GM19397 (cell line): ENCODE measurements at regions not wholly inside any gene's neighbourhood (a gene's known extent, or its start where the extent isn't known, plus 50 kb on each side); places are given as distances from the start of the nearest gene placed in this dataset.

Experiments
- ATAC-seq: cut with Tn5 transposase; IDR thresholded peaks from one replicate; pipeline ENCODE4 v1.9.1; 2021; ENCODE audit warnings: mild to moderate bottlenecking, moderate library complexity; ENCODE audit not compliant: unreplicated experiment

DNA sequence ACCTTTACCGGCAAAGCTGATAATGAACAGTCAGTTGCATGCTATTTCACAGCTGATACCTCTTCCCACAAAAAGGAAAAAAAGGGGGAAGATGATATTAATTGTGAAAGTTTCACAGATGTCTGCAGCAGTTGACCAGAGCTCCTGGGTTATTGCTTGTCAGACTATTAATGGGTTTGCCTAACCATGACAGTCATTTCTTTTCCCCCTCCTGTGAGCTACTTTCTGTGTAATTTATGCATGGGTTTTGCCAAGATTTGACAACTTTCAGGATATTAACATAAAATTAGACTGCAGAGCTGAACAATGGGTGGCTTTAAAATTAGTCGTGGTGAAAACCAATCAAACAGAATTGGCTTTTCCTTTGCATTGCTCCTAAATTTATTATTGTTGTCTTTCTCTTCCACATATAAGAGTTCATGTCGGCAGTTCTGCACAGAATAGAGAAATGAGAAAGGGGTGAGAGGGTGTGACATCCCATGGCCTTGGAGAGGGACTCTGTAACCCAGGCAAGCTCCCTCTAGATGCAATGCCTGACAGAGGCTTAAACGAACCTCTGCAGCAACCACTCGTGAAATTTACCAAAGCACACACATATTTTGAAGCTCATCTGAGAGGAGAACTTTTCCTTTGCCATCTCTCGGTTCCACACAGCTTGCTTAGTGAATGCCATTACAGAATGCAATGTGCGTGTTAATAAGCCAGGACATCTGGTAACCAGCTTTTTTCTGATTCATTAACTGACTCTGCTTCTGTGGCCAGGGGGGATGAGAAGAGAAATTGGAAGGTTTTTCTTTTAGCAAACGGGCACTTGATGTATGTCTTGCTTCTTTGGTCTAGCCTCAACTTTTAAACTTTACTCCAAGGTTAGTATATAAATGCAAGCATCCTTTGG, 82.2 kb upstream of the ITGA4 start:
- ATAC-seq, result peak; percentile 53

DNA sequence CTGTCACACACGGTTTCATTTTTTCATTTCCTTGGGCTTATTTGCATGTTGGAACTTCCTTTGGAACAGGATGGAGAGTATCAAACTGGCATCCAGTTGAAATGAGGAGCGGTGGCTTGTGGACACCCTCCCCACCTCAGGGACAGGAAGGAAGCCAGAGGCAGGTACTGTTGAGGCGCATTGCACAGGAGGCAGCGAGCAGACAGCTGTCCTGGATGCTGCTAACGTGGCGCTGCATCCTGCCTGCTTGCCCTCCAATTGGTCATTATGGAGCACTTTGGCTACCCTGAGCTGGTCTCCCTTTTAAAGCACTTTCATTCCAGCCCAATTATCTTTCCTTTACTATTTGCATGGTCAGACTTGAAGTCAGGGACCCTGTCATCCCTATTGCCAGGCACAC, 80.7 kb upstream of the ITGA4 start:
- no peak for ATAC-seq

DNA sequence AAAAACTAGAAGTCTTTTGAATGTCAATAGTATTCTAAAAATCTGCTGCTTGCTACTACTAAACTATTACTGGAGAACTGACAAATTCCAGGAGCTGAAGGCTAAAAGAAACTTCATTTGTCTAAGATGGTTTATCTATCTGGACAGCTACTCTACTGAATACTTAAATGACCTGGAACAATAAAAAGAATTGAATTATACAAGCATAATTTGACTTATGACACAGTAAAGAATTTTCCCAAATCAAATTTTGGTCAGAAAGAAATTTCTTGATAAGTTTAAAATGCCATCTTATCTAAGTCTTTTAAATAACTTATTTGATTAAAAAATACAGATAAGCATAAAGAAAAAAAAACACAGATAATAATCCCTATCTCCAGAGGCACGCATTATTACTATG, 80.2 kb upstream of the ITGA4 start:
- no peak for ATAC-seq

DNA sequence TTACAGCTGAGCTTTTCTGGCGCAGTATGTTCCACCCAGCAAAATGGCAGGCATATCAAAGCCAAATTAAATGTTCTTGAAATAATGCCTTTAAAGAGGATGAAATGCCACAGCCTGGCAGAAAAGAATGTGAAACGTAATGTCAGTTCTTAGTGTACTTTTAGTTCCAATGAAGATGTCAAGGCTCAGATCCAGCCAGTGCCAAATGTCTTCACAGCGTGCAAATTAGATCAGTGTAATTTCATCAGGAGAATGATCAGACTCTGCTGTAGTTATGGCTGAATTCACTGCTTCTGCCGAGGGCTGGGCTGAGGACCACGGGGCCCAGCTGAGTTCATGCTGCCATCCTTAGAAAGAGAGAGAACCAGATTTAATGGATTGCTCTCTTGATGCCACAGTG, 78.7 kb upstream of the ITGA4 start:
- ATAC-seq, result no peak

DNA sequence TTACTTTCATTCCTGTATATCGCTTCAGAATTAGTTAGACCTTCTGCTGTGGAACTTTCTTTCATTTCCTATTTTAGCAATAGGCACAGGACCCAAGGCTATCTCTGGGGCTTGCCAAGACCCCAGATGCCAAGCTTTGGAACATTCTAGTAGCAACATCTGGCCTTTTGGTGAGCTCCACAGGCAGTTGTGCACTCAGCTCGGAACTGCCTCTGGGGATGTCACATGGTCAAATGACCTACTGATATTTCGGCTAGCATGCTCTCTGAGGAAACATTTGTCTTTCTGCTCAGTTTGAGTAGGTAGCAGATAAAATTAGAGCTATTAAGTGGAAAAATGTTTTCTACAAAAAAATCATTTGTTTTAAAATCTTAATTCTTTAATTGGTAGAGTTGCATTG, 76.6 kb upstream of the ITGA4 start:
- ATAC-seq, result no peak

DNA sequence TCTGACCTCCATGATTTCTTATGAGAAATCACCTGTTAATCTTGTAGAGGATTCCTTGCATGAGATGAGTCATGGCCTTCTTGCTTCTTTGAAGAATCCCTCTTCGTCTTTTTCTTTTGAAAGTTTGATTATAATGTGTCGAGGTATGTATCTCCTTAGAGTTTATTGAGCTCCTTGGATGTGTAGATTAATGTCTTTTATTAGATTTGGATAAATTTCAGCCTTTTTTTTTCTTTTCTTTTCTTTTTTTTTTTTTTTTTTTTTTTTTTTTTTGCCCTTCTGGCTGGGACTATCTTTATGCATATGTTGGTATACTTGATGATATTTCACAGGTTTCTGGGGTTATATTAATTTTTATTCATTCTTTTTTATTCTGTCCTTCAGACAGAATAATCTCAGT, 72.3 kb upstream of the ITGA4 start:
- no peak for ATAC-seq

DNA sequence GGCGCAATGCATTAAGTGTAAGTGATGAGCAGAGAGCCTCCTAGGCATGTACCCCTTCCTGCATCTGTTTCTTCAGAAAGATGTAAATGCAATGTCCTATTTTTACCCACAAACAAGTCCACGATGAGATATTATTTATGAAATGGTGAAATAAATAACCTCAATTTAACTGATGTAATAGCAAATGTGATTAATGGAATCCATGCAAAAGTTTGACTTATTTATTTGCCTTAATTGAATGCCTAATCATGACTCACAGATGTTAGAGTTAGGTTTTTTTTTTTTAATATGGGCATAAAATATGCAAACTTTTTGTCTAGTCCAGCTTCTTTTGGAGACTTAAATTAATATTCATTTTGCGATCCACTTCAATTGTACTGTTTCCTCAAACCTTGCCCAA, 67.7 kb upstream of the ITGA4 start:
- no peak for ATAC-seq

DNA sequence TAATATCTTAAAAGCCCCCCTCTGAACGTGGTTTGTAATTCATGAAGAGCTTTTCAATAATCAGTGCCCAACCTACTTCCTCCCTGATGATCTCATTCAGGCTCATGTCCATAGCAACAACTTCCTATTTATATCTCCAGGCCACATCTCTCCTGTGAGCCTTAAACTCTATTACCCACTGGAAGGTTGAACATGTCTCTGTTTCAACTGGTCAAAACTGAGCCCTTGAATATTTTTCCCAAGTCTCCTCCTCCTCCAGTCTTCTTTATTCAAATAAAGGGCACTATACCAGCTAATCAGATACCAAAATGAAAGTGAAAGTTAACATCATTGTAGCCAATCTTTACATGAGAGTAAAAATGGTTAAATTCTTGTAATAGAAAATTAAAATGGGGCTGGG, 63.7 kb upstream of the ITGA4 start:
- ATAC-seq, result no peak

DNA sequence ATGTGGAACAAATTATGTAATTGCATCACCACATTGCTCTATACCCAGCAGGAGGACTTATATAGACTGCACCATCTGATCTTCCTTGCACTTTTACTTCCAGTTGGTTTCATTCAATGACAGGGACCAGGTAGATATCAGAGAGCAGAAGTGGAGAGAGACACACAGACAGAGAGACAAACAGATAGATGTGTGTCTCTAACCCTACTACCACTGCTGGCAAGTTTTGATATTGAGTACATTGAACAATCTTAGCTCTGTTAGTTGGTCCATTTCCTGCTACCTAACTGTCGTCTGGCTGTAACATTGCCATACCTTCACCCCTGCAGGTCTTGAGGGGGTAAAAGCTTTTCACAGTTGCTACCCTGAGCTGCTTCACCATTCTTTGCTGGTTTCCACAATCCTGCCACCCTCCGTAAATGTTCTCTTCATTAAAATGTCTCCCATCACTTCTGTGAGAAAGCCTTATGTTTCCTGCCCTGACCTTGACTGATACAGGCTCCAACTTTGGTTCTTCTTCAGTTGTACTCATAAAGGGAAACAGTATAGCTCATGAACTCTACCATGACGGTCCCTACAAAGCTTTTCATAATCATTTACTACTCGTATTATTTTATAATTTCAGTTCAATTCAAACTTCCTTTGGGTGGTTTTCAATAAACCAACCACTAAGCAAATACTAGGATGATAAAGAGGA, 62.3 kb upstream of the ITGA4 start:
- no peak for ATAC-seq

DNA sequence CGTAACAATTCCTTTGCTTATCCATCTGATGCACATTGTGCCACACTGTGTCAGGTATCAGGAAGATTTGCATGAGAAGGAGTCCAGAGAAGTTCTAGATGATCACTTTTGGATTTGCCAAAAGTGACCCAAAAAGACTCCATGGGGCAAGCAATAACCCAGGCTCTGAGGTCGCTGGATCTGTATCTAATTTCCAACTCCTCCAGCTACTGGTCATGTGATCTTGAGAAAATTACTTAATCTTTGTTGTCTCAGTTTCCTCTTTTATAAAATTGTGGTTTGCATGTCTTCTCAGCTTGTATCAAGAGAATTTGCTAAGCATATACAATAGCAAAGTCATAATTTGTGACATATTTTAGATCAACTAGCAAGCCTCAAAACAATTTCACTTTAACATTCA, 61.3 kb upstream of the ITGA4 start:
- no peak for ATAC-seq

DNA sequence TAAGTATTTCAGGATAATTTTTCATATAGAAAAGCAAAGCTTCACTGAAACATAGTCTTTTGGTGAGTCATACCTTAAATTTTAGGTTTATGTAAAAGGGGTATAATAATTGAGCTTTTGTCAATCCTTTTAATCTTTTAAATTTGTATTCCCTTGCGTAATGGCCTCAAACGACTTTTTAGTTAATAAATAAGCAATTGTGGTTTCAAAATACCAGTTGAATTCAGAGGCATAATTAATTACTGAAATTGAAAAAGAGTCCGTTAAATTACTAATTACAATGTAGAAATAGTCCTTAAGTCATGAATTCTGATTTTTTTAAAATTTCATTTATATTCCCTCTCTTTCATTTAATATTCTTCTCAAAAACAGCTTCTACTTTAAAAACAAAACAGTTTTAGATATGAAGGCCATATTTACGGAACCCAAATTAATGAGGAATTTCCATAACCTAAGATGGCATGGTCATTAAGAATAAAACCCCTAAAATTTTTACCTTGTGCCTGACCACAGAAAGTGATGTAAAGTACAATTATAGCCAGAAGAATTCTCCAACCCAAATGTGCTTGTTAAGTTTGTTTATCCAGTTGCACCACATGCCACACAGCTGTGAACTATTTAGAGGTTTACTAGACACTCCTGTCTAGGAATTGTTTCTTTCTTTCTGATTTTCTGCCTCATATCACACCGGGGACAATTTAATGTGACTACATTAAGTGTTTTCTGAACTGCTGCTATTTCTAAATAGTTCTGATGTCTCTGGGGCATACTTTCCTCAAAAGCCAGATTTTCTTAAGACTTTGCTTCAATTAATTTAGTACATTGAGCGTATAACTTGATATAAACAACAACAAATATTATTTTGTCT, 60.7 kb upstream of the ITGA4 start:
- ATAC-seq, result no peak

DNA sequence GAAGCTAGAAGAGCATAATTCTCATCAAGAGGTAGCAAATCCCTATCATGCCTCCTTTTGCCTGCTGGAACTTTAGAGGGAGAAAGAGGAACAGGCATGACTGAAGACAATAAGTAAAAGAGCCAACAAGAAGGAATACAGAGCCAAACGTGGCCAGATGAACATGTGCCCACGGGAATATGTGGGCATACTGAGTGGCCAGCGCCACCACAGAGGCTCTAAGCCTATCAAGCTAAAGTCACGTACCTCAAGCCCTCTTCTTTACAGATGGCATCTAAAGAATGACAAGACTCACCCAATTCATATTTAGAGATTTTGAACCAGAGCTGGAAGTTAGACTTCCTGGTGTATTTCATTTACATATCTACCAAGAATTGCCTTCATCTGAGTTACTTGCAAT, 59.9 kb upstream of the ITGA4 start:
- no peak for ATAC-seq

DNA sequence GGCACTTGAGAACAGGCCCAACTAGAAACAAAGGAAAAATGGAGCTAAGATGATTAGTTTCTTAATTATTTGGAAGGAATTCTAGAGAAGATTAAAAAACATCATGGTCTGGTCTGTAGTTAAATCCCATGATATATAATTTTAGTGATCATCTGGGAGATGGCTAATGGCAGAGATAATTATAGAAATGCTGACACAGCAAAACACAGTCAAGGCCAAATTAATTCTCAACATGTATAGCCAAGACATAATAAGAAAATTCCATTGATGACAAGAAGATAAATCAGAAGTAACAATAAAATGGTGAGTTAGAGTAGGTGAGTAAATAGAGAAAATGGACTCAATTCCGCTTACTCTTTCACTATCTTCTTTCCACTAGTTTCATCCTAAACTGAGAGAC, 59.2 kb upstream of the ITGA4 start:
- ATAC-seq, result no peak

DNA sequence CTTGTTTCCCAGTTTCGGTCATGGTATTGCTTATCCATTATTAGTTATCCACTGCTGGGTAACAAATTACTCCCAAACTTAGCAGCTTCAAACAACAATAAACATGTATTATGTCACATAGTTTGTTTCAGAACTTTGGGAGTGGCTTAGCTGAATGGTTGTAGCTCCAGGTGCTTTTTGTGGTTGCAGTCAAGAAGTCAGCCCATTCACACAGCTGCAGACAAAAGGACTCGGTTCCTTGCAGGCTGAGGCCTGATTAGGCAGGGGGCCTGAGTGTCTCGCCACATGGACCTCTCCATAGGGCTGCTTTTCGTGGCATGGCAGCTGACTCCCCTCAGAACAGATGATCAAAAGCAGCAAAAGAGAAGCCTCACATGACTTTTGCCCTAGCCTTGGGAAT, 58.2 kb upstream of the ITGA4 start:
- ATAC-seq, result no peak

DNA sequence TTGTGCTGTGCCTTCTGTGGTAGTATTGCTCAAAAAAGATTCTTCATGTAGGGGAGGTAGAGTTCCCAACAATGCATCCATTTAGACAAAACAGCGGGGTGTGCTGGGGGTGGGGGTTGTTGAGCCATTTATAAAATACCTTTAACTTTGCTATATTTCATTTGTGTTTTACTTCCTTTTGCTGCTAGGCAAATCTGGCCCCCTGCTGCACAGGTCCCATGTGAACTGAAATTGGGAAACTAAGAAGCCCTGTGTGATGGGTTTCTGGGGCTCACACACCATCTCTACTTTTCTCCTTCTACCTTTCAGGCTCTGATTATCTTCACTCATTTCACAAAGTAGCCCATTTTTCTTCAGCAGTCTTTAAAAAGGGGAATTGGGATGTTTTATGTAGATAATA, 52.7 kb upstream of the ITGA4 start:
- ATAC-seq, result no peak

DNA sequence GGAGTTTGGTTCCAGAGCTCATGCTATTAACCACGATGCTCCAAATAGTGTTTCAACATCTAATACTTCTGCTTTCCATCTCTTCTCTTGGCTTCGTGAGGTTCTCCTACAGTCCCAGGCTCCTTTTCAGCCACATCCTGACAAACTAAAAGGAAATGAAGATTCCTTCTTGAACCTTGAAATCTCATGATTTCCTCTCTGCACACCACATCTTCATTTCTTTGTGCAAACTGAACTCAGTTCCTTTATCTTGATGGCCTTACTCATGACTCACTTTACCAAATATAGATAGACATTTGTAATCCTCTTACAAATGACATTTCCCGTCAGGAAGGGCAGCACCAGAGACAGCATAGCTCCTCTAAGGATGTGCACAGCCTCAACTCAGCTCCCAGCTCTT, 50.0 kb upstream of the ITGA4 start:
- ATAC-seq, result no peak
